ENCODE measurements at regions not wholly inside any gene's neighbourhood (a gene's known extent, or its start where the extent isn't known, plus 50 kb on each side); places are given as distances from the start of the nearest gene placed in this dataset.

DNA sequence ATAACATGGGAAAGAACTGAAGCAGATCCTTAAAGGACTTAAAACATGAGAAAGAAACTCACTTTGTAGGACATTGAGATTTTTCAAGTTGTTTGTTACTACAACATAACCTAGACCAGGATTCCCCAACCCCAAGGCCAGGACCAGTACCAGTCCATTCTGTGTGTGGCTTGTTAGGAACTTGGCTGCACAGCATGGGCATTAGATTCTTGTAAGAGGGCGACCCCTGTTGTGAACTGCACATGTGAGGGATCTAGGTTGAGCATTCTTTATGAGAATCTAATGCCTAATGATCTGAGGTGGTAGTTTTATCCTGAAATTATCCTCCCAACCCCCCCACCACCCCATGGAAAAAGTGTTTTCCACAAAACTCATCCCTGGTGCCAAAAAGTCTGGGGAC is 566.1 kb downstream of the KCTD8 start:
- TF ChIP-seq, protein P1, sequence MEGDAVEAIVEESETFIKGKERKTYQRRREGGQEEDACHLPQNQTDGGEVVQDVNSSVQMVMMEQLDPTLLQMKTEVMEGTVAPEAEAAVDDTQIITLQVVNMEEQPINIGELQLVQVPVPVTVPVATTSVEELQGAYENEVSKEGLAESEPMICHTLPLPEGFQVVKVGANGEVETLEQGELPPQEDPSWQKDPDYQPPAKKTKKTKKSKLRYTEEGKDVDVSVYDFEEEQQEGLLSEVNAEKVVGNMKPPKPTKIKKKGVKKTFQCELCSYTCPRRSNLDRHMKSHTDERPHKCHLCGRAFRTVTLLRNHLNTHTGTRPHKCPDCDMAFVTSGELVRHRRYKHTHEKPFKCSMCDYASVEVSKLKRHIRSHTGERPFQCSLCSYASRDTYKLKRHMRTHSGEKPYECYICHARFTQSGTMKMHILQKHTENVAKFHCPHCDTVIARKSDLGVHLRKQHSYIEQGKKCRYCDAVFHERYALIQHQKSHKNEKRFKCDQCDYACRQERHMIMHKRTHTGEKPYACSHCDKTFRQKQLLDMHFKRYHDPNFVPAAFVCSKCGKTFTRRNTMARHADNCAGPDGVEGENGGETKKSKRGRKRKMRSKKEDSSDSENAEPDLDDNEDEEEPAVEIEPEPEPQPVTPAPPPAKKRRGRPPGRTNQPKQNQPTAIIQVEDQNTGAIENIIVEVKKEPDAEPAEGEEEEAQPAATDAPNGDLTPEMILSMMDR (IDR thresholded peaks at IDR 0.05), result no peak
- TF ChIP-seq POLR2AphosphoS5 (IDR thresholded peaks at IDR 0.05), result no peak
